Muscle of arm (tissue), 1 donor: ENCODE measurements at regions not wholly inside any gene's neighbourhood (a gene's known extent, or its start where the extent isn't known, plus 50 kb on each side); places are given as distances from the start of the nearest gene placed in this dataset.

Experiments used
- DNase-seq: peaks from one replicate; pipeline ENCODE4 v3.0.0-alpha.2; 2013

DNA sequence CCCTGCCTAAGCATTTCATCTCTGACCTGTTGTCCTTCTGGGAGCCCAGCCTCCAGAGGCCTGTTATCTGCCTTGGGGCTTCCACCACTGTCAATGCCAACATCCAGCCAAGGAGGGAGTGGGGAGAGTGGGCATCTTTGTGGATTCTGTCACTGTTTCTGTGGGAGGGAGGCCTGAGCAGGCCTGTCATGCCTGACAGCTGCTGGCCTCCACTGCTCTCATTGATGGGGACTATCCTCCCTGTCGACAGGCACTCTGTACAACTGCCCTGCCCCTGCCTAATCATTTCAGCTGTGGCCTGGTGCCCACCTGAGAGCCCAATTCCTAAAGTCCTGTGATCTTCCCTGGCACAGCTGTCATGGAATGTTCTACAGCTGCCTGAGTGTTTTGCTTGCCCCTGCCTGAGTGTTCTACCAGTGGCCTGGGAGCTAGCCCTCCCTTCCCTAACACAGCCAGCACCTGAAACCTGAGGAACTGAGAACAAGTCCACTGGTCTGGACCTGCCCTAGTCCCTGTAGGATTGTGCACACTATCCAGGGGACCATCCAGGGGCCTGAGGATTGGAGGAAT is 145.3 kb downstream of the FAM83B start:
- DNase-seq, result no peak

DNA sequence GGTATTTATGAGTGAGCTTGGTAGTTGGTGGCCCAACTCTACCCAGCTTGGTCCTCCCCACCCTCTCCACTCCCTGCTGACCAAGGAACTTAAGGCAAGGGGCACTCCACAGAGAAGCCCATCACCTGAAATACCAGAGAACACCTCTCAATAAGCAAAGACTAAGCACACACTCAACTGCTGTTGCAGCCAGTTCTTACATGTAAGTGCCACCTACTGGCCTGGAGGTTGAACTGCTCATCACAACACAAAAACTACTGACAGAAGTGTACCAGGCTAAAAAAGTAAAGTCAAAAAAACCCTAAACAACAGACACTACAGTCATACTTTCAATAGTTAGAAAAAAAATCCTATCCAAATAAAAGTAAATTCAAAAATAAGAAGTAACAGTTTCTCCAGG is 146.2 kb downstream of the FAM83B start:
- DNase-seq, result no peak

DNA sequence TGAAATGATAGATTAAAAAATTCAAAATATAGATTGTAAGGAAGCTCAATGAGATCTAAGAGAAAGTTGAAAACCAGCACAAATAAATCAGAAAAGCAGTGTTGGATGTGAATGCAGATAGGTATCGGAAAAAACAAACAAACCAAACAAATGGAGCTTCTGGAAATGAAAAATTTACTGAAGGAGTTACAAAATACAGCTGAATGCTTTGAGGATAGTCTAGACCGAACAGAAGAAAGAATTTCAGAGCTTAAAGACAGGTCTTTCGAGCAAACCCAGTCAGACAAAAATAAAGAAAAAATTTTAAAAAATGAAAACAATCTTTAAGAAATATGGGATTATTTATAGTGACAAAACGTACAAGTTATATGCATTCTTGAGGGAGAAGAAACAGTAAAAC is 146.7 kb downstream of the FAM83B start:
- no peak for DNase-seq

GRCh38 chr6:54993948-54994347 is 147.4 kb downstream of the FAM83B start:
- no peak for DNase-seq

GRCh38 chr6:54998576-54998975 is 152.0 kb downstream of the FAM83B start:
- no peak for DNase-seq

DNA sequence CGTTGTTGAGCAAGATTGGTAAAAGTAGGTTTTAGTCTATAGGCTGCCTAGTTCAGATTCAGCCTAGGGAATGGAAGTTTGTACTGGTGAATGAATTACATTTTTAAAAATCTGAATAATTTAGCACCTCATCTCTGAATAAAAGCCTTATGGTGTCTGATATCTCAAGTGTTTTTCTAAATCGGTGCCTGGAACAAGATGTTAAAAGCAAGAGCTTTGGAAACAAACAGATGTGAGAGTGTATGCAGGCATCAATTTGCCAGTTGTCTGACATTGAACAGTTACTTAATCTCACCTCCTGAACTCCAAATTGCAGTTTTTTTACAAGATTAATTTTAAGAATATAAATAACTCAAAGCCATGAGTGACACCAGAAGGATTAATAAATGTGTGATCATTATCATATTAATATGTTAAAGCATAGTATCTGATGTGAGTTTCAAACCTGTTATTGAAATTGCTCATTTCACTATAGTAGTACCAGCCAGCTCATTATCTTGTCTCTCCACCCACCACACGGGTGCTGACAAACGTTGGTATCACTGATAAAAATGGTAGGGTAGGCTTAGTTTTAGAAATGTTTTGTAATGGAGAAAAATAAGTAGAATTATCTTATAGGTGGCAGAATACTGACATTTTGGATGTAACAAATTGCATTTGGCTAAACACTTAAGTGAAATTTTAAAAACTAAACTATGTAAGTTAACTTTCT is 157.3 kb downstream of the FAM83B start:
- no peak for DNase-seq

DNA sequence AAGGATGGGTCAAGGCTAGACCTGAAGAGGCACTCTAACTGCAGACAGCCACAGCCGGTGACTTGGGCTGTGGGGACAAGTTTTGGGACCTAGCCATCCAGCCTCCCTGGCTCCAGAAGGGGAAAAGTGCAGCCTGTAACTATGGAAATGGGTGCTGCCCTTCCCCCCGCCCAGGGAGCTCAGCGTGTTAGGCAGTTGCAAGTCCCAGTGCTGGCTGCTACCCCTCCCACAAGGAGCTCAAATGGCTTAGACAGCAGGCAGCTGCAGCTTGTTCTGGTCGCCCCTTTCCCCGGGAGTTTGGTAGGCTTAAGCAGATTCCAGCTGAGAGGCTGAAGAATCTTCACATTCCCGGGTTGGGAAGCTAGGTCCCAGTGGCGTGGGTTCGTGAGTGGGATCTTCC is 162.6 kb downstream of the FAM83B start:
- DNase-seq, result no peak

DNA sequence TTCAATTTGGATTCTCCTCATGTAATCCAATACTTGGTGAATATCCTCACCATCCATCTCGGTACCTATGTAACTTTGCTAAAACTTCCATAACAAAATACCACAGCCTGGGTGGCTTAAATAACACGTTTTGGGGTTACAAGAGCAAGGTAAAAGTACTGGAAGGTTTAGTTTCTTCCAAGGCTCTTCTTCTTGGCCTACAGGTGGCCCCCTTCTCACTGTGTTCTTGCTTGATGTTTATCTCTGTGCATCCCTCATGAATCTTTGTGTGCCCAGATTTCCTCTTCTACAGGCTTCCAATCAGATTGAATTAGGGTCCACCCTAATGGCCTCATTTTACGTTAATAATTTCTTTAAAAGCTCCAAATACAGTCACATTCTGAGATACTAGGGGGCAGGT is 163.3 kb upstream of the HCRTR2 start:
- DNase-seq, result no peak

- no peak for DNase-seq
Measured at GRCh38 chr6:55012454-55012853, 161.9 kb upstream of the HCRTR2 start.

GRCh38 chr6:55014321-55015088 is 159.8 kb upstream of the HCRTR2 start:
- DNase-seq, result no peak

DNA sequence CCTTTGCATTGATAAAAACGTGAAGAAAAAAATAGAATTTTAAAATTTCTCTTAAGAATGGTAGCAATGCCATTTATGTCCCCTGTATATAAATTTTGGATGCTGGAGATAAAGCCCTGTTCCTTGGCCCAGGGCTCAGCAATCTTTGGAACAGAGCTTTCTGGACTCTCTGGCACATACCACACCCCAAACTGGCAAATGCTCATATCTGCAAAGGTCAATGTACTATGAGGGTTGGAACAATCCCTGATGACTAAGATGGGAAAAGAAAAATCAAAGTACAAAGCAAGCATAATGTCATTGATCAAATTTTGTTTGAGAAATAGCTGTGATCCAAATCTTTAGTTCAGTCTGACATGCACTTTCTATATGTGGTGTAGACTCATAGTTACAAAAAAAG is 158.1 kb upstream of the HCRTR2 start:
- DNase-seq, result no peak

DNA sequence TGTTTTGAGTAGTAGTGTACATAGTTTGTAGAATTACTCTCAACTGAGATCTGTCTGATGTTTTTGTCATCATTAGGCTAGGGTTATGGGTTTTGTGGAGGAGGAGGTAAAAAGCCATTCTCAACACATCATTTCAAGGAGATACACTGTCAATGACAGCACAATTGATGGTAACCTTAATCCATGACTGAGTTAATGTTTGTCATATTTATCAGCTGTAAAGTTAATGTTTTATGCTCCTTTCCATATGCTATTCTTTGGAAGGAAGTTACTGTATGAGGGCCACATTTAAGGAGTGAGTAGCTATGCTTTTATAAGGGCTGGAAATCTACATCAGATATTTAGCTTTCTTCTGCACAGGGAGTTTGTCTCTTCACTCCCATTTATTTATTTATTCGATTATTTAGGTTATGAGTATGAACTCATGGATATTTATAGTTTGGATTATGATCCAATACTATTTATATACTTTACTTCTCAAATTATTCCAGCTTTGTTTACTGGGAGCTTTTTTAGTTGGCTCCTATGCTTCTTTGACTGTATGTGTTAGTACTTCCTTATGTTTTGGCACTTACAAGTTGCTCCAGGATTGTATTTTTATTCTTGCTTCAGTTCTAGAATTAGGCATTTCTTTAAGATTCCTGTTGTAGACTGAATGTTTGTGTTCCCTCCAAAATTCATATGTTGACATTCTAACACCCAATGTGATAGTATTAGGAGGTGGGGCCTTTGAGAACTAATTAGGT is 156.6 kb upstream of the HCRTR2 start:
- no peak for DNase-seq

GRCh38 chr6:55019591-55019990 is 154.7 kb upstream of the HCRTR2 start:
- DNase-seq, result no peak

DNA sequence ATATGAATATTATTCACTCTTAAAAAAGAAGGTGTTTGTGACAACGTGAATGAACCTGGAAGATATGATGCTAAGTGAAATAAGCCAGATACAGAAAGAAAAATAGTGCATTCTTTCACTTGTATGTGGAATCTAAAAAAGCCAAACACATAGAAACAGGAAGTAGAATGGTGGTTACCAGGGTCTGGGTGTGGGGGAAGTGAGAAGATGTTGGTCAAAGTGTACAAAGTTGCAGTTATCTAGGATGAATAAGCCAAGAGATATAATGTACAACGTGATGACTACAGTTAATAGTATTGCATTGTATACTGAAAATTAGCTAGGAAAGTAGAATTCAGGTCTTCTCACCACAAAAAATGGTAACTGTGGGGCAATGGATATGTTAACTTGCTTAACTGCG is 151.1 kb upstream of the HCRTR2 start:
- DNase-seq, result no peak

- no peak for DNase-seq
Measured at GRCh38 chr6:55033016-55033546, 141.2 kb upstream of the HCRTR2 start.

DNA sequence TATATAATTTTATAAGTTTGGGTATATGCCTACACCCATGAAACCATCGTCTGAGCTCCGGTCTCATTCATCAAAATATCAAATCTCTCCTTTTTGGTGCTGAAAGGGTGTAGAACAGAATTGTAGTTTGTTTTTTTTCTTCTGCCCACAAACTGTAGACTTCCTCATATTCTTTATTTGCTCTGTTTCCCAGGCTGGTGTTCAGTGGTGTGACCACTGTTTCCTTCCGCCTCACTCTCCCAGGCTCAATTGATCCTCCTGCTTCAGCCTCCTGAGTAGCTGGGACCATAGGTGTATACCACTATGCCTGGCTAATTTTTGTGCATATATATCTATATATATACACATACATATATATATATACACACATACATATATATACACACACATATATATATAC is 139.6 kb upstream of the HCRTR2 start:
- no peak for DNase-seq

DNA sequence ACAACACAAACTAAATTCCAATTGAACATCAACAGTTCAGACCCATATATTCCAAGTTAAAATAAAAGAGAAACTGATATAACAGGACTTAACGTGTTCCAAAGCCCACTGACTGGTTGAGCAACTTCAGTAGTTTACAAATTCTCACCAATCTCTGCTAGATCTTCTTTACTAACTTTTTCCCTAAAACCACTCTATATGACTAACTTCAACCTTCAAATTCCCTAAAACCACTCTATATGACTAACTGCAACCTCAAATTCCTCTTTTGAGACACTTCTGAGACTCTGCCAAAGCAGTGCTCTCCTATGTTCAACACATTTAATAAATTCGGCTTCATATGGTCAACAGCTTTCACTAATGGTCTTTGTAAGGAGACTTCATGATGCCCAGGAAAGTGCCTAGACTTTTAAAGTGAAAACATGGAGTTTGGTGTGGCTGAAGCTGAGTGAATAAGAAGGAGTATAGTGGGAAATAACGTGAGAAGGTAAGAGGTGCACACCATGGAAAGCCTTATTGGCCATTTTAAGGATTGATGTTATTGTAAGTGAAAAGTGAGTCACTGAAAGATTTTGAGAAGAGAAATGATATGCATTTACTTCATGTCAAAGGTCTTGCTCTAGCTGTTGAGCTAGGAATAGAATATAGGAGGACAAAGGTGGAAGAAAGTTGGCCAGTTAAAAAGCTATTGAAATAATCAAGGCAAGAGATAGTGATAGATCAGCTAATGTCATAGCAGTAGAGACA is 134.0 kb upstream of the HCRTR2 start:
- DNase-seq, result no peak

DNA sequence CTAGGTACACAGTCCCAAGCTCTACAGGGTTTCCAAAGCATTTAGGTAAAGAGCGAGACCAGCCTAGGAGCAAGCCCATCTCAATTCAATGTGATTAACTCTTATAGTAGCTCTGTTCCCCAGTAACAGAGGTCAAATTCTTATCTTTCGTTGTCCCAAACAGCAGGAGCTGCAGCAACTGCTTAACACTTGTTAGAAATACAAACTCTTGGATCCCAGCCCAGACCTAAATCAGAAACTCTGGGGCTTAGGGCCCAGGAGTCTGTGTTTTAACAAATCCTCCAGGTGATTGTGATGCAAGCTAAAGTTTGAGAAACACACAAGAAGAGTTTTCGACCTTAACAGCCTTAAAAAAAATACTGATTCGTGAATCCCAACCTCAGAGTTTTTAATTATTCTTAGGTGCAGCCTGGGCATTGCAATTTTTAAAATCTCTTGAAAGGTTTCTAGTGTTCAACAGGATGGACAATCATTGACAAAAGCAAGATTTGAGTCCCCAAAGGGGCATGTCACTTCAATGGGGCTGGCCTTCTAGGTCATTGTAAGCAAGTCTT is 127.4 kb upstream of the HCRTR2 start:
- DNase-seq, result no peak

DNA sequence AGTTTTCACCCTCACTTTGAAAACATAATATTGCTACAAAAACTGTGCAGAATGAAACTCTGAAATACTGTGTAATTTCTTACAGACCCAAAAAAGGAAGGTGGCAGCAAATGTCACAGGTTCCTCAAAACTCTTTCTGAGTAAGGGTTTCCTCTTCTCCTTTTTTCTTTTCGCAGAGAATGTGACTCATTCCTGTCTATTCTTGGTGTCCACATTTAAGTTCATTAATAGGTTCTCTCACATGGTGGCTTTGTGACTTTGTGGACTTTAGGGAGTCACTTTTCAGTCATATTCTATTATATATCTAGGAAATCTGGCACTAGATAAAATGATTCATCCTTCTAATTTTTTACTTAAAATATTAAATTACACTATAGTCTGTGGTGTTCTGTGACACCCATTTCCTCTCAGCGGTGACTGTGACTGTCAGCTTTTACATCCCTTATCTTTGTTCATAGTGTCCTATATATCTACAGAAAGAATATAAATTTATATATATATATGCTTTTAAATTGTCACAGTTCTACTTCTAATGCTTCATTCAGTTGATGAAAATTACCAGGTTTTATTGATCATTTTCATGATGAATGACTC is 126.8 kb upstream of the HCRTR2 start:
- DNase-seq, result no peak

GRCh38 chr6:55049866-55050265 is 124.4 kb upstream of the HCRTR2 start:
- no peak for DNase-seq

GRCh38 chr6:55052846-55053245 is 121.5 kb upstream of the HCRTR2 start:
- no peak for DNase-seq
